ENCODE measurements at regions not wholly inside any gene's neighbourhood (a gene's known extent, or its start where the extent isn't known, plus 50 kb on each side); places are given as distances from the start of the nearest gene placed in this dataset.

GRCh38 chr10:10873289-10873688, 144.4 kb upstream of the CELF2 start:
- DNase-seq (ENCODE audit: low read depth in 2 of 2): no peak

DNA sequence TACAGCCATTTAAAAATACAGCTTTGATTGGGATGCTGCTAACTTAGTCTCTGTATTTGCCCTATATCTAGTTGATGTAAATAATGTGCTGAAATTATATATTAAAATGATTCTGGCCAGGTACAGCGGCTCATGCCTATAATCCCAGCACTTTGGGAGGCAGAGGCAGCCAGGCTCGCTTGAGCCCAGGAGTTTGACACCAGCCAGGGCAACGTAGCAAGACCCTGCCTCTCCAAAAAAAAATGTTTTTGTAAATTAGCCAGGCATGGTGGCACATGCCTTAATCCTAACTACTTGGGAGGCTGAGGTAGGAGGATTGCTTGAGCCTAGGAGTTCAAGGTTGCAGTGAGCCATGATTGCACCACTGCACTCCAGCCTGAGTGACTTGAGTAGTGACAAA, 143.8 kb upstream of the CELF2 start:
- DNase-seq (ENCODE audit: low read depth in 2 of 2): no peak

DNA sequence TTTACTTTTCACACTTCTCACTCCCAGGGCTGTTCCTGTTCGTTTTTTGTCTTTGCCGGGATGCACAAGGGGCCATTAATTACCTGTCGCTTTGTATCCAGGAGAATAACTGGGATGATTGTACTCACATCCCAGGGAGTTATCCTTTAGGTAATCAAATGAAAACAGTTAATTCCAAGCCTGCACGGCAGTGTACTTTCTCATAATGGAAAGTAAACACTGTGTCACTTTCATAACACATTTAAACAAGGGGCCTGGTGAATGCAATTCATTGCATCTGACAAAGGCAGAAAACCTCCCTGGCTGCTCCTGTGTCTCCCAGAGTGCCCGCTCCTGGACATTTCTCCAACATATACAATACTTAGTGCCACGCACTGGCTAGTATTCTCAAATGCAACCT, 138.7 kb upstream of the CELF2 start:
- DNase-seq (ENCODE audit: low read depth in 2 of 2): no peak

GRCh38 chr10:10881117-10881813, 136.4 kb upstream of the CELF2 start:
- DNase-seq (ENCODE audit: low read depth in 2 of 2): no peak

DNA sequence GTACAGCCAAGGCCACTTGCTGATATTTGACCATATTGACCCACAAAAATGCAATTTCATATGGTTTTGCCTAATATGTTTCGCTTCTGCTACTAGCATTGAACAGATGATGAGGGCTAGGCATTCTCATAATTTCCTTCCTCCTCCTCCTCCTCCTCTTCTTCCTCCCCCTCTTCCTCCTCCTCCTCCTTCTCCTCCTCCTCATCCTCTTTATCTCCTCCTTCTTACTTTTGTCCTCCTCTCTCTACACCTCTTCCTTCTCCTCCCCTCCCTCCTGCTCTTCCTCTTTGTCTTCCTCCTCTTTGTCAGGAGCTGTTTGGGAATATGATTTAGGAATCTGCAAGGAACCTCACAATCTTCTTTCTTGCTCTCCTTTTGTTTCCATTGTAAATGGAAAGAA, 133.9 kb upstream of the CELF2 start:
- DNase-seq (ENCODE audit: low read depth in 2 of 2): no peak

GRCh38 chr10:10886861-10887531, 130.7 kb upstream of the CELF2 start:
- no peak for DNase-seq (ENCODE audit: low read depth in 2 of 2)

- no peak for DNase-seq (ENCODE audit: low read depth in 2 of 2)
Measured at GRCh38 chr10:10891124-10892082, 126.3 kb upstream of the CELF2 start.

DNA sequence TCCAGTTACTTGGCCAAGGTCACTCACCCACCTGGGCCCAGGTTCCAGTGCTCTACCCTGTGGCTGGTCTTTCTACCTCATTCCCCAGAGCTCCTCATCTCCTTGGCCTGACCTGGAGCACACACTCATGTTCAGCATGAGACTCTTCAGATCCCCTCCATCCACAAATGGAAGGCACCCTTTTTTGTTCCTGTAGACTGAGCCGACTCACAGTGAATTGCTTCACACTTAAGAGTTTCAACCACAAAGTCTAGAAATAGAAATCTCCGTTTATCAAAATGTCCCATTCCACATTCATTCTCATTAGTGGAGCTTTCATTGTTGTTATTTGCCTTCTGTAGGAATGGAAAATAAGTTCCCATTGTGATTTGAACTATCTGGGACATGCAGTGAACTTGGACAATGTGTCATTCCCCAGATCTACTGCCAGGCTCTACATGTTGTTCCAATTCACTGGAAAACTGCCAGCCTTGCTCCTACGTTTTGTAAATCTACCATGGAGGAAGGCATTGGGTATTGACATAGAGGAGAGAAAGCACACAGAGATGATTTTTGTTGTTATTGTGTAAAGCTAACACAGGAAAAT, 125.3 kb upstream of the CELF2 start:
- DNase-seq (ENCODE audit: low read depth in 2 of 2): no peak

DNA sequence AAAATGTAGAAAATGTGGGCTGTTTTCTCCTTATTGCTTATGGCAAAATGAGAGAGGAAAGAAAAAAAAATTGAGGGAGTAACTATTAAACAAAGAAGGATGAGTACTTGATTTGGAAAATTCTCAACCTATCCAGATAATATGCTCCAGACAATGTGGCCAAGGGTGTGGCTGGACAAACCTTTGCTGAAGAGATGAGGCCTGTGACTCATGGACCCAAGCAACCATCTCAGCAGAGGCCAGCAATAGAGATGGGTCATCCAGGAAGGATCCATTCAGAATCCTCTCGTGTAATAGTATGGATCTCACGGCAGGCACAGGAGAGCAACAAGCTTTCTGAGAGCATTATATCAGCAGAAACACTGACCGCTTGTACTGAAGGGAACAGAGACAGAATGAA, 120.3 kb upstream of the CELF2 start:
- DNase-seq (ENCODE audit: low read depth in 2 of 2): no peak

DNA sequence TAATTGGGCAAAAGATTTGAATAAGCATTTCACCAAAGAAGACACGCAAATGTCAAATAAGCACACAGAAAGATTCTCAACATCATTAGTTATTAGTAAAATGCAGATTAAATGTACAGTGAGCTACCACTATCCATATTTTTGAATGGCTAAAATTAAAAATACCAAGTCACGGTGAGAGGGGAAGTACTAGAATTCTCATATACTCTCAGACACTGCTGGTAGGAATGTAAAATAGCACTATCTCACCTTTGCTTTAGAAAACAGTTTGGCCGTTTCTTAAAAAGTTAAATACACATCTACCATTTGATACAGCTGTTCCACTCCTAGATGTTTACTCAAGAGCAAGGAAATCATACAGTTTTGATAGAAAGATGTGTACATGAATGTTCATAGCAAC, 115.8 kb upstream of the CELF2 start:
- DNase-seq (ENCODE audit: low read depth in 2 of 2): no peak

DNA sequence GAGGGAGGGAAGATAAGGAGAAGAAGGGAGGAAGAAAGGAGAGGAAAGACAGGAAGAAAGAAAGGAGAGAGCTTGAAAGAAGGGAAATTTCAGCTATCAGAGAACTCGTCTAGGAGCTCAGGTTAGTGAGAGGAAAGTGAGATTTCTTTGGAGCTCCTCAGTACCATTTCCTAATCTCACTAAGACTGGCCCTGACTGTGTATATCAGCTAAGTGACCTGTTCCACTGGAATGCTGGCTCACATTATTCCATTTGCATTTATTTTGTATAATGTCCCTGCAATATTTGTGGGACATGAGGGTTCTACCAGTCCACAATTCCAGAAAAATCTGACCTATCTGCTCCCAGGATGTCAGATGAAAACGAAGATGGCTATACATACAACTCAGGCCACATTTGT, 114.7 kb upstream of the CELF2 start:
- no peak for DNase-seq (ENCODE audit: low read depth in 2 of 2)

DNA sequence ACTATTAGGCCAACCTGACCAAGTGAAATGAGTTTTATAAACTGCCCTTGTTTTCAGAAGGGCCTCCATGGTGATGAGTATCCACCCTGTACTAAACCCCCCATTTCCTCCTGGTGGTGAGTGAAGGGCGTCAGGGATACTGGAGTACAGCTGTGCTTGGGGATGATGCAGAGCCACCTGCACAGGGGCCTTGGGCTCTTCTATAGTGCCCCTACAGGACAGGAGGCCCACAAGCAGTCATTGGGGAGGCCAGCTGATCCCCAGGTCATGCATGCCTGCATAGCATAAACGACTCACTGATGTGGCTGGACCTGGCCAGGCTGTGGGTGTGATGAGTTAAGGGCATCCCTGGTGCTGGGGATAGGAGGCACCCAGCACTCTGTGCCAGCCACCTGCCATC, 114.1 kb upstream of the CELF2 start:
- no peak for DNase-seq (ENCODE audit: low read depth in 2 of 2)

DNA sequence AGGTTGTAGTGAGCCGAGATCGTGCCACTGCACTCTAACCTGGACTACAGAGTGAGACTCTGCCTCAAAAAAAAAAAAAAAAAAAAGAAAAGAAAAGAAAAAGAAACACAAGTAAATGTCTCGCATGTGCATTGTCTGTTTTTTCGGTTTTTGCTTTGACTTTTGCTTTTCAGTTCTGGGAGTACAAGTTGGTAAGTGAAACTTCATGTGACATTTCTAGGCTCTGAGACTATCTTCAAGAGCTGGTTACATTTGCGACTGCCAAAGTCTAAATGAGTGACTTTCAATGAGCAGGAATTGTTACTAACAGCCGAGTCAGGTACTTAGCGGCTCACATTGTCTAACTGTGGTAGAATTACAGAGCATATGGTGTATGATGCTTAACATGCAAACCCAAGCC, 107.0 kb upstream of the CELF2 start:
- DNase-seq (ENCODE audit: low read depth in 2 of 2): no peak

DNA sequence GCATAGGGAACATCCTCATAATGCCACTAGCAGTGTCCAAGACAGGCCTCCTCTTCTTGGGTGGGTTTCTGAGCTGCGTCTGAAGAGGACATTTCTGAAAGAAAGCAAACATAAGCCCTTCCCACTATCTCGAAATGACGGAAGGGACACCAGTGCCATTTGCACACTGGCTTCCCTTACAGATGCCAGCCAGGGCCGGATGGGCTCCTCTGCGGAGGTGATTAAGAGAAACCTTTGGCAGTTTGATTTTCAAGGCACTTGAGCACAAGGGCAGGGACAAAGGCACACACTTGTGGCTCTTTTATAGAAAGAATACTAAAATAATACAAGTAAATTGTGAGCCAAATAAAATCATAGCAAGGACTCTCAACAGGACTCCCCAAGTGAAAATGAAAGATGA, 106.6 kb upstream of the CELF2 start:
- no peak for DNase-seq (ENCODE audit: low read depth in 2 of 2)

DNA sequence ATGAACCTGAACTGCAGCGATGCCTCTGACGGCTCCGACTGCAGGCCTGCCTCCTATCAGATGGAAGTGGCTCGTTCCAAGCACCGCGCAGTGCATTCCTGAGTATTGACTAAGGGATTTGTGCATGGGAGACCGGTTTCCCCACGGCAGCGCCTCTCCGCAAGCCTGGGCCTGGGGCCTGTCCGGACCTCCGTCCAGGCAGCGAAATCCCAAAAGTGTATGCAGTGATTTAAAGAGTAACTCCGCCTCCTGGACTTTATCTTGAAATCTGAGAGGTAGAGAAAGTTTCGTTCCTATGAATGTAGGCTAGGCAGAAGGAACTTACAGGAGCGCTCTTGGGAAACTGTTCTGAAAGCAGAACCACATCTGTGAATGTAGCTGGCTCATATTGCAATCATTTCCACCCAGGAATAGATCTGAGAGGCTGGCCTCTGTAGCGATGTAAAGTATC, 106.2 kb upstream of the CELF2 start:
- DNase-seq (ENCODE audit: low read depth in 2 of 2): no peak

DNA sequence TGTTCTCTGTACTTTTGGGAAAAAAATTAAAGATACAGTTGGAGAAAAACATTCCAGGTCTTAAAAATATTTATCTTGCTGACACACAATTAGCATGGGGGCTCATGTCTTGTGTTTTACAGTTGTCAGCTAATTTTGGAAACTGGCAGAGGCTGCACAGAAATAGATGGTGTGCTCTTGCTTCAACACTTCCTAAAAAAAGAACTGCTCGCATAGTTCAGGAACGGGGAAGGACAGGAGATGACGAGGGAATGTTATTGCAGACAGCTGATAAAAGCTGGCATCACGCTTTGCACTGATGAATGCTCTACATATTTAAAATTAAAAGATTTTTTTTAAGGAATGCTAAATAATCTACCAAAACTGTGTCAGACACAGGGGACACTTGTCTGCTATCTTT, 103.5 kb upstream of the CELF2 start:
- no peak for DNase-seq (ENCODE audit: low read depth in 2 of 2)

GRCh38 chr10:10915215-10915614, 102.5 kb upstream of the CELF2 start:
- no peak for DNase-seq (ENCODE audit: low read depth in 2 of 2)

- no peak for DNase-seq (ENCODE audit: low read depth in 2 of 2)
Measured at GRCh38 chr10:10917031-10917430, 100.6 kb upstream of the CELF2 start.

GRCh38 chr10:10919976-10920375, 97.7 kb upstream of the CELF2 start:
- no peak for DNase-seq (ENCODE audit: low read depth in 2 of 2)

GRCh38 chr10:10921826-10922461, 95.7 kb upstream of the CELF2 start:
- DNase-seq (ENCODE audit: low read depth in 2 of 2): no peak

DNA sequence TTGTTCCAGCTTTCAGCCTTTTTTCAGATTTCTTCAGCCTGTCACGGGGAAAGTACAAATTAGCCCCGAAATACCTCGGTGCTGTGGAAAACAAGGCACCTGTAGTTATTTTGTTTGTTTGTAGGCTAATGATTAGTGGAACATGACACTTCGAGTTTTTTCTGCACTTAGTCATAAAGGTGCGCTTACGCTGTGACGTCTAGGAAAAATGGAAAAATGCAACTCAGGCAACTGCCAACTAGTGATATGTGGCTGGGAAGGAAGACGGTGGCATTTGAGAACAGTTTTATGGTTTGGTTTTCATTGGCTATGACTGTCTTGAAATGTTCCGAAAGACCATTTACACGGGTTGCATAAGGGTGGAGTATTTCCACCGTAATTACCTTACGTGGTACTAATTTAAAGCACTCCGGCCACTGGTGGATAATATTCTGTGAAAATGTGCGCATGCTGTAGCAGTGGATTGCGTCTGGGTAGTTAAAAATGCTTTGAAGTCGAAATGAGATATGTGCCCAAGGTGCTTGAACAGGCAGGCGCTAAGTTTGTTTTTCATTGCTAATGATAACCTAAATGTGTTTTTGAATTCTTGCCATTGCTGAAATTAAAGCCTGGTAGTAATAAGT, 94.5 kb upstream of the CELF2 start:
- no peak for DNase-seq (ENCODE audit: low read depth in 2 of 2)
